HG03575 (cell line): ENCODE measurements at regions not wholly inside any gene's neighbourhood (a gene's known extent, or its start where the extent isn't known, plus 50 kb on each side); places are given as distances from the start of the nearest gene placed in this dataset.

ENCODE experiments used
- ATAC-seq: cut with Tn5 transposase; IDR thresholded peaks from one replicate; pipeline ENCODE4 v1.9.1; 2021; ENCODE audit not compliant: unreplicated experiment, insufficient number of reproducible peaks, low FRiP score; ENCODE audit errors: extremely low read depth

GRCh38 chr1:193973428-193973827 is 787.0 kb upstream of the B3GALT2 start:
- no peak for ATAC-seq

DNA sequence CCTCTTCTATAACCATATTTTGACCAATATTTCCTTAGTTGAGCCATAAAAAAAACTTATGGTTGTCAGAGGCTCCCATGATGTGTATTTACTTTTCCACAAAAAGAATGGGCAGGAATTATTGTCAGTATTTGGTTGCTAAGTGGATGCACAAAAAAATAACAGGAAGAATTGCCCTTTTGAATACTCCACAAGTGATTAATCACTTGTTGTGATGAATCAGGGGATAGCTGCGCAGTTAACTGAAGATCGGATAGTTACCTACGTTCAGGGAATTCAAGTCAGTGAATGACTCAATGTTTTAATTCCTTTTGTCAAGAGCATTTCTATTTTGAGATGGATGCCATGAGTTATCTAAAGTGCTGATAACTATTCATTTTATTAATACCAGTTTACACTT is 785.2 kb upstream of the B3GALT2 start:
- ATAC-seq: no peak

- ATAC-seq: no peak
Measured at GRCh38 chr1:193960499-193960898, 774.1 kb upstream of the B3GALT2 start.

DNA sequence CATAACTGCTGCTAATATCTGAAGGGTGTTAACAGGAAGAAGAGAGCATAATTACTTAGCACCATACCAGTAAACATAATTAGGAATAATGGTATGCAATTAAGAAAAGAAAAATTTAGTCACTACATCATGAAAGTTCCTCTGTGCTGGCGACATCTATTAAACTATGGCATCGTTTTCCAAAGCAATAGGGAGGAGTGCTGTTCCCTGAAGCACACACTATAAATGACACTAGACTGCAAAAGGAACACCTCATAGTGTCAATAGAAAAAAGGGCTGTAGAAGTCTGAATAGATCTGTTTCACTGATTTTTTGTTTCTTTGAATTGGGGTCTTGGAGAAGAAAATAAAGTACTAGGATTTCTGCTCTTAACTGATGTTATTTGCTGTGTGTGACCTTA is 773.6 kb upstream of the B3GALT2 start:
- no peak for ATAC-seq

GRCh38 chr1:193957556-193958095 is 771.2 kb upstream of the B3GALT2 start:
- no peak for ATAC-seq

DNA sequence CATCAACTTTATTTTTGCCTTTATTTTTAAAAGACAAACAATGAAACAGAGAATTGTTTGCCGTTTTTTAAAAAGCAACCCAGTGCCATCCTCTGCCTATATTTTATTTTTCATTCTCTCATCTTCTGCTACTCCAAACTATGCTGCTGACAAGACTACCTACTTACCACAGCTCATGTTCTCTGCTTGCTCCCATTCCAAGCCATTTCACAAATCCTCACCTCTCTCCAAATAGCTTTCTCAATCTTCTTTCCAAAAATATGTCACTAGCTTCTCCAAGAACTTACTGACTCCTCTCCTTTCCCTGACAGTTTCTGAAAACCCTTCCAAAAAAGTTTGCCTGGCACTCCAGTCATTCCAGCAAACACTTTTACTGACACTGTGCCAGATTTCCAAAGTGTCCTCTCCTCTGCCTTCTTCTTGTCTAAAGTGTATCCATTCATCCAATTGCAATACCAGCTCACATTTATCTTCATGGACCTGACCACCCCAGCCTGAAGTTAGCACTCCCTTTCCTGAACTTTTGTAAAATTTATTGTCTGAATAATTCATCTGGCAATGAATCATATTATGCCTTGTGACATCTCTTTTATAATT is 766.5 kb upstream of the B3GALT2 start:
- no peak for ATAC-seq

DNA sequence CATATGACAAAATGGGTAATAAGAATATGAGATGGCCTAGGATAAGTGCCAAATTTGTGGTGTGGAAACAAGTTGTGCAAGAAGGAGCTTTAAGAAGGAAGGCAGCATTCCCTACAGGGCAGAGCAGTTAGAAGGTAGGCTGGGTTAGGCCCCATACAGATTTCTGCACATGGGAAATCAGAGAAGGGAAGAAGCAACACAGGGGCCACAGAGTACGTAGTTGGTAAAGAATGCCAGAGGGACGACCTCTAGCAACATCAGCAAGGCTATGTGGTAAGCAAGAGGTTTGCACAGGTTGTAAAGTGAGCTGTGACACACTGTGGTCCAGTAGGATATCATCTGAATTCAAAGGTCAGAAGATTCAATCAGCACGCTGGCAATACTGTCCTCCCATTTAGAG is 765.6 kb upstream of the B3GALT2 start:
- no peak for ATAC-seq

- no peak for ATAC-seq
Measured at GRCh38 chr1:193944454-193944853, 758.0 kb upstream of the B3GALT2 start.

DNA sequence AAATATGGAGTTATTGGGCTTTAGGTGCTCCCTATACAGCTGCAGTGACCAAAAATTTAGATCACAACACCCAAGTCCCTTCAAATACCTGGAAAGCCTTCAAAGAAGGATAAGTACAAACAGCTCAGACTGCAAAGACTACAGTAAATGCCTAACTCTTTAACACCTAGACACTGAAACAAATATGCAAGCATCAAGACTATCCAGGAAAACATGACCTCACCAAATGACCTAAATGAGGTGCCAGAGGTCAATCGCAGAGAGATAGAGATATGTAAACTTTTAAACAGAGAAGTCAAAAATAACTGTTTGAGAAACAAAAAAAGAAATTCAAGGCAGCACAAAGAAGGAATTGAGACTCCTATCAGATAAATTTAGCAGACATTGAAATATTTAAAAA is 753.8 kb upstream of the B3GALT2 start:
- ATAC-seq: no peak

GRCh38 chr1:193939585-193939984 is 753.2 kb upstream of the B3GALT2 start:
- ATAC-seq: no peak

DNA sequence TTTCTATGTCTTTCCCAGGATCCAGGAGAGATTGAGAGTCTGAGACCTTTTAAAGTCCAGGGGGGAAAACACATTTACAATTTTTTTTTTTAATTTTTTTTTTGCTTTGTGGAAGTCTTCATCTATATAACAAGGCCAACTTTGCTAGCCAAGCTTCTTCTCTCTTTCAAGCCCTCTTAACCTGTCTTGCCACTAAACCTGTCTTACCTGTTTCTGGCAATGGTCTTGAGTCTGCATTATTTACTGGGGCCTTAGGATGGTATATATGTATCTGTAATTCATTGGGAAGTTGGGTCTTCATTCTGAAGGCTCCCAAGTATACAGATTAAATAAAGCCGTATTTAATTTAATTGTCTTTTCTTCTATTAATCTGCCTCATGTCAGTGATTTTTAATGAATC is 750.9 kb upstream of the B3GALT2 start:
- ATAC-seq: no peak

GRCh38 chr1:193932979-193933378 is 746.6 kb upstream of the B3GALT2 start:
- no peak for ATAC-seq

GRCh38 chr1:193931356-193931755 is 744.9 kb upstream of the B3GALT2 start:
- ATAC-seq: no peak

- ATAC-seq: no peak
Measured at GRCh38 chr1:193929374-193930033, 743.1 kb upstream of the B3GALT2 start.

DNA sequence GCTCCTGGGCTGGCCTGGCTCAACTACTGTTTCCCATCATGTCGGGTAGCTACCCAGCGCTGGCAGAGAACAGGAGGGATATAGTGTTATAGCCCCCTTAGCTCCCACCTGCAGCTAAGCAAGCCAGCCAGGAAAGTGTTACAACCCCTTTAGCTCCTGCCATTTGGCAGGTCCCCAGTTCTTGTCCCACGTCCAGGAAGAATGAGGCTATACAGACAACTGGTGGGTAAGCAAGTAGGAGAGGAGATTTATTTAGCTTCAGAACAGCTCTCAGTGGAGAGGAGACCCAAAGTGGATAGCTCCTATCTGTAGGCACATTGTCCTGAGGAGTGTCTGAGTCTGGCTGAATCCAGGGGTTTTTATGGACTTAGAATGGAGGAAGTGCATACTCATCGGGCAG is 741.1 kb upstream of the B3GALT2 start:
- ATAC-seq: no peak

DNA sequence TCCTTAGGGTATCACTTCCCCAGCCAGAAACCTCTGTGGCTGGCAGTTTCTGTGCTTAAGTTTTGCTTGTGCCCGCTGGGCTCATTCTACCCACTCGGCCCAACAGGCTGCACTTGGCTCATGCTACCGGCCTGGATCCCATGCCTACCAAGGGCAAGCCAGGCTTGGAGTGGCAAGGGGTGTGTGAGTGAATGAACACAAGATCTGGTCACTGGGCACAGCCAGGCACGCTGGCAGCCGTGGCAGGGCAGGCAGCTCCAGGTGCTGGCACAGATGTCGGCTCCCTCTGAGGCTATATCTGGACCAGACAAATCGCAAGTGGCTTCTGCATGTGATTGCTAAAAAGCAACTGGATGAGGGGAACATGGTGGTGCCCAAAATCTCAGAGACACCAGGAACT is 740.5 kb upstream of the B3GALT2 start:
- ATAC-seq: no peak

DNA sequence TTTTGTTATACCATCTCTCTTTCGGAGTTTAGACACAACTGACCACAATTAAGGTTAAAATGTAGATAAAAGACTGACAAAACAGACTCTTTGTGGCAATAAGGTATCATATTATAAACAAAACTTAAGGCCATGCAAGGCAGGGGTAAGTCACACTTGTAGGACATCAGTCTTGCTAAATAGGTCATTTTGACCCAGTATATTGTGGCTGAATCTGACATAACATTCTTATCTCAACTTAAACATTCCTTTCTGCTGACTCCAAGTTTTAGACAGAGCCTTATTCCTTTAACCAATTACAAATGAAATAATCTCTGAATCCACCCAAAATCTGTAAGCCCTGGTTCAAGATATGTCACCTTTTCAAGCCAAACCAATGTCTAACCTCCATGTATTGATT is 733.4 kb upstream of the B3GALT2 start:
- ATAC-seq: no peak

GRCh38 chr1:193916452-193916851 is 730.0 kb upstream of the B3GALT2 start:
- no peak for ATAC-seq

- ATAC-seq: no peak
Measured at GRCh38 chr1:193914871-193915270, 728.5 kb upstream of the B3GALT2 start.

DNA sequence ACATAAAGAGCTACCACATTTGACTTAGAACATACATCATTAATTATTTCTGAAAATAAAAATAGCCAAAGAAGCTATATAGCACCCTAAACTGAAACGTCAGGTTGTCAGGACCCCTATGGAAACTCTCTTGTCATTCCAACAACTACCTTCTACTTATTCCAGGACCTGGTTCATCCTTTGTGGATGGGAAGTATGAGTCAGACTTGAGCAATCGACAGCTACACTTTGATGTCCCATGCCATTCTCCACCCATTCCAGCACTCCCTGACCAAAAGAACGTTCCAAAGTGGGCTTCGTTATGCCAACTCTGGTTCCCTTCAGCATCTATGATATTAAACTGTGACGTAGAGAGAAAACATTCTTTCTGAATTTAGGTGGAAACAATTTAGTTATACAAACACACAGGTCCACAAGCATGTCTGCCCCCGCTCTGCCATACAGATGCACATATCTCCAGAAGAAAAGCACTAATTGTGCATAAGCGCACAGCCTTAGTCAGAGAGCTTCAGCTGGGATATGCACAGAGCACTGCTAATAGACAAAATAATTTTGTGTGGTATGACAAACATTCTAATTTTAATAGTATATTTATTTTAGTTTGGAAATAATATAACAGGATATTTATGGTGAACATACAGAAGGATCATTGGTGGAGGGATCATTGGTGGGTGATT is 723.1 kb upstream of the B3GALT2 start:
- no peak for ATAC-seq
